Endothelial cell (in vitro differentiated cells): ENCODE measurements at regions not wholly inside any gene's neighbourhood (a gene's known extent, or its start where the extent isn't known, plus 50 kb on each side); places are given as distances from the start of the nearest gene placed in this dataset.

ENCODE experiments used
- DNase-seq: peaks from one replicate; pipeline ENCODE4 v3.0.0; 2021; ENCODE audit warnings: low spot score
- H3K27ac Mint-ChIP-seq: one replicate; pipeline ENCODE4 v1.8.0; 2021; ENCODE audit warnings: mixed read lengths, inconsistent platforms; ENCODE audit not compliant: unreplicated experiment
- H3K27me3 Mint-ChIP-seq: one replicate; pipeline ENCODE4 v1.8.0; 2021; ENCODE audit warnings: mild to moderate bottlenecking, moderate library complexity, mixed read lengths, inconsistent platforms; ENCODE audit not compliant: unreplicated experiment
- H3K36me3 Mint-ChIP-seq: one replicate; pipeline ENCODE4 v1.8.0; 2021; ENCODE audit warnings: mild to moderate bottlenecking, low read depth, mixed read lengths, inconsistent platforms; ENCODE audit not compliant: unreplicated experiment
- H3K4me1 Mint-ChIP-seq: one replicate; pipeline ENCODE4 v1.8.0; 2021; ENCODE audit warnings: mild to moderate bottlenecking, mixed read lengths, inconsistent platforms; ENCODE audit not compliant: unreplicated experiment
- H3K4me3 Mint-ChIP-seq: one replicate; pipeline ENCODE4 v1.8.0; 2021; ENCODE audit warnings: mild to moderate bottlenecking, mixed read lengths, inconsistent platforms; ENCODE audit not compliant: unreplicated experiment
- H3K9me3 Mint-ChIP-seq: one replicate; pipeline ENCODE4 v1.8.0; 2021; ENCODE audit warnings: mixed read lengths, inconsistent platforms; ENCODE audit not compliant: unreplicated experiment
- TF ChIP-seq, protein P1 (sequence below): fragments of 200-600 bp; sonication (generic); IDR thresholded peaks from one replicate; pipeline ENCODE4 v1.5.0; 2021; ENCODE audit warnings: antibody characterized with exemption; ENCODE audit not compliant: unreplicated experiment

- no peak for DNase-seq
- Mint-ChIP-seq H3K4me3 (no peak overlapping the region), H3K9me3 (no peaks in the 10 kb centered on the region), H3K36me3 (no peaks in the 10 kb centered on the region), H3K27me3 (peaks cover 3% of the 10 kb centered on the region), H3K4me1 (peaks cover 16% of the 10 kb centered on the region), H3K27ac (no peak overlapping the region)
- TF ChIP-seq, protein P1, sequence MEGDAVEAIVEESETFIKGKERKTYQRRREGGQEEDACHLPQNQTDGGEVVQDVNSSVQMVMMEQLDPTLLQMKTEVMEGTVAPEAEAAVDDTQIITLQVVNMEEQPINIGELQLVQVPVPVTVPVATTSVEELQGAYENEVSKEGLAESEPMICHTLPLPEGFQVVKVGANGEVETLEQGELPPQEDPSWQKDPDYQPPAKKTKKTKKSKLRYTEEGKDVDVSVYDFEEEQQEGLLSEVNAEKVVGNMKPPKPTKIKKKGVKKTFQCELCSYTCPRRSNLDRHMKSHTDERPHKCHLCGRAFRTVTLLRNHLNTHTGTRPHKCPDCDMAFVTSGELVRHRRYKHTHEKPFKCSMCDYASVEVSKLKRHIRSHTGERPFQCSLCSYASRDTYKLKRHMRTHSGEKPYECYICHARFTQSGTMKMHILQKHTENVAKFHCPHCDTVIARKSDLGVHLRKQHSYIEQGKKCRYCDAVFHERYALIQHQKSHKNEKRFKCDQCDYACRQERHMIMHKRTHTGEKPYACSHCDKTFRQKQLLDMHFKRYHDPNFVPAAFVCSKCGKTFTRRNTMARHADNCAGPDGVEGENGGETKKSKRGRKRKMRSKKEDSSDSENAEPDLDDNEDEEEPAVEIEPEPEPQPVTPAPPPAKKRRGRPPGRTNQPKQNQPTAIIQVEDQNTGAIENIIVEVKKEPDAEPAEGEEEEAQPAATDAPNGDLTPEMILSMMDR: no peak
These were observed 108.5 kb upstream of the USP47 start for GRCh38 chr11:11733246-11733747.

GRCh38 chr11:11732116-11732515 is 109.7 kb upstream of the USP47 start:
- Mint-ChIP-seq H3K9me3 (no peaks in the 10 kb centered on the region), H3K36me3 (no peaks in the 10 kb centered on the region), H3K4me3 (no peak overlapping the region), H3K4me1 (peaks cover 16% of the 10 kb centered on the region), H3K27me3 (peaks cover 3% of the 10 kb centered on the region), H3K27ac (no peak overlapping the region)
- DNase-seq: no peak
- TF ChIP-seq, protein P1: no peak

DNA sequence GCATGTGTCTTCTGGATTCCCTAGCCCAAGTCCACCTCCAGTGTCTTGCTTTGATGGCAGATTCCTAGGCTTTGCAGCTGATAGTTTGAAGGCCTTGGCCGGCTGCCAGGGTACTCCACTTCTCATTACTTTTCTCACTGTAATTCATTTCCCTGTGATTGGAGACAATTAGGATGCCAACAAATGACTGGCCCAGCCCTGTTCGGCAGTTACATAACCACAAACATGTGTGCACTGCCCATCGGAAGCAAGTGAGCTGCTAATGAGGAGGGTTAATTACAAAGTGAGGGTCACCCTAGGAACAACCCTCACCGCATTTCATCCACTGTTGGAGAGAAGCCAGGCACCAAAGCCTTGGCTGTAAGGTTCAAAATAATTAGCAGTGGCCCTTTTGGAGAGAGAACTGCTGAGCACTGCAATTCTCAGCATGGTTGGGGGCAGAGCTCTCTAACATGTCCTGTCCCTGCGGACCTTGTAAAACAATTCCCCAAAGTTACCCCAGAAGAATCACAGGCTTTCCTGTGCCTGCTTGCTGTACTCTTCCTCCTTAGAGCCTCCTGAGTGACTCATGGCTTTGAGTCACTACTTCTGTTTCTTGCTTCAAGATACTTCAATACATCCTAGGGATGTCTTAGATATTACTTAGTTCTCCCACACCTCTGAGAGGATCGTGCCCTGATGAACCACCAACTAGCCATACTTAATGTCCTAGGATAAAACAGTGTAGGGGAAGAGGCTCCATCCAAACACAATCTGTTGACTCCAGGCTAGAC is 109.7 kb upstream of the GALNT18 start:
- H3K4me1 Mint-ChIP-seq: peaks cover 16% of the 10 kb centered on the region
- TF ChIP-seq, protein P1: no peak
- H3K27ac Mint-ChIP-seq: no peak overlapping the region
- H3K27me3 Mint-ChIP-seq: peaks cover 3% of the 10 kb centered on the region
- H3K4me3 Mint-ChIP-seq: no peak overlapping the region
- H3K9me3 Mint-ChIP-seq: no peaks in the 10 kb centered on the region
- no peak for DNase-seq
- H3K36me3 Mint-ChIP-seq: no peaks in the 10 kb centered on the region

GRCh38 chr11:11728386-11728785 is 106.6 kb upstream of the GALNT18 start:
- Mint-ChIP-seq H3K27me3 (peaks cover 3% of the 10 kb centered on the region), H3K9me3 (no peaks in the 10 kb centered on the region), H3K36me3 (no peaks in the 10 kb centered on the region), H3K4me3 (no peak overlapping the region), H3K27ac (no peak overlapping the region), H3K4me1 (no peaks in the 10 kb centered on the region)
- TF ChIP-seq, protein P1: no peak
- no peak for DNase-seq

- Mint-ChIP-seq H3K4me1 (no peaks in the 10 kb centered on the region), H3K27ac (no peak overlapping the region), H3K27me3 (no peaks in the 10 kb centered on the region), H3K9me3 (no peaks in the 10 kb centered on the region), H3K4me3 (no peak overlapping the region), H3K36me3 (no peaks in the 10 kb centered on the region)
- DNase-seq: no peak
- TF ChIP-seq, protein P1: no peak
These were observed 103.6 kb upstream of the GALNT18 start for GRCh38 chr11:11725438-11725837.
